Right lobe of liver (tissue), 4 donors: ENCODE measurements at regions not wholly inside any gene's neighbourhood (a gene's known extent, or its start where the extent isn't known, plus 50 kb on each side); places are given as distances from the start of the nearest gene placed in this dataset.

Experiments
- CTCF ChIP-seq, 4 donors: fragments of 200-600 bp in 3 of 4; fragments of 450-650 bp in 1 of 4; IDR thresholded peaks; one replicate each; pipeline versions ENCODE4 v1.5.1 to v1.8.0; 2016 to 2022; ENCODE audit warnings: antibody characterized with exemption in 4 of 4, mild to moderate bottlenecking in 2 of 4
- POLR2A ChIP-seq: fragments of 450-650 bp; IDR thresholded peaks from one replicate; pipeline ENCODE4 v1.6.1; 2017; ENCODE audit warnings: antibody characterized with exemption, mild to moderate bottlenecking
- donor health status: DM: no; HTN: no; CAD: no.
- donor health status: DM: no; HTN: no; CAD: no.
- donor health status: DM: no; HTN: yes; CAD: no.

- TF ChIP-seq CTCF (IDR thresholded peaks at IDR 0.05) (no peak), POLR2A (no peak)
Observed at GRCh38 chr10:29709484-29710002, 74.8 kb upstream of the SVIL start.
